Neural progenitor cell (in vitro differentiated cells): ENCODE measurements at regions not wholly inside any gene's neighbourhood (a gene's known extent, or its start where the extent isn't known, plus 50 kb on each side); places are given as distances from the start of the nearest gene placed in this dataset.

Experiments used
- CTCF ChIP-seq: fragments of 200-600 bp; sonication (generic); IDR thresholded peaks from 2 replicates; pipeline ENCODE4 v1.5.1; 2017; ENCODE audit warnings: antibody characterized with exemption, mild to moderate bottlenecking
- EZH2 ChIP-seq: fragments of 200-600 bp; sonication (generic); IDR thresholded peaks from 2 replicates; pipeline ENCODE4 v1.6.1; 2017; ENCODE audit warnings: antibody characterized with exemption, mild to moderate bottlenecking, moderate library complexity
- EZH2phosphoT487 ChIP-seq: fragments of 200-600 bp; sonication (generic); IDR thresholded peaks from 2 replicates; pipeline ENCODE4 v1.6.1; 2017; ENCODE audit warnings: antibody characterized with exemption

- TF ChIP-seq CTCF = no peak
- no peak for TF ChIP-seq EZH2phosphoT487
- no peak for TF ChIP-seq EZH2
Measured at GRCh38 chr18:26780520-26781325, 84.8 kb downstream of the AQP4 start.
